HG02973 (cell line): ENCODE measurements at regions not wholly inside any gene's neighbourhood (a gene's known extent, or its start where the extent isn't known, plus 50 kb on each side); places are given as distances from the start of the nearest gene placed in this dataset.

Experiments
- ATAC-seq: cut with Tn5 transposase; IDR thresholded peaks from one replicate; pipeline ENCODE4 v1.9.1; 2021; ENCODE audit warnings: moderate library complexity; ENCODE audit not compliant: unreplicated experiment

DNA sequence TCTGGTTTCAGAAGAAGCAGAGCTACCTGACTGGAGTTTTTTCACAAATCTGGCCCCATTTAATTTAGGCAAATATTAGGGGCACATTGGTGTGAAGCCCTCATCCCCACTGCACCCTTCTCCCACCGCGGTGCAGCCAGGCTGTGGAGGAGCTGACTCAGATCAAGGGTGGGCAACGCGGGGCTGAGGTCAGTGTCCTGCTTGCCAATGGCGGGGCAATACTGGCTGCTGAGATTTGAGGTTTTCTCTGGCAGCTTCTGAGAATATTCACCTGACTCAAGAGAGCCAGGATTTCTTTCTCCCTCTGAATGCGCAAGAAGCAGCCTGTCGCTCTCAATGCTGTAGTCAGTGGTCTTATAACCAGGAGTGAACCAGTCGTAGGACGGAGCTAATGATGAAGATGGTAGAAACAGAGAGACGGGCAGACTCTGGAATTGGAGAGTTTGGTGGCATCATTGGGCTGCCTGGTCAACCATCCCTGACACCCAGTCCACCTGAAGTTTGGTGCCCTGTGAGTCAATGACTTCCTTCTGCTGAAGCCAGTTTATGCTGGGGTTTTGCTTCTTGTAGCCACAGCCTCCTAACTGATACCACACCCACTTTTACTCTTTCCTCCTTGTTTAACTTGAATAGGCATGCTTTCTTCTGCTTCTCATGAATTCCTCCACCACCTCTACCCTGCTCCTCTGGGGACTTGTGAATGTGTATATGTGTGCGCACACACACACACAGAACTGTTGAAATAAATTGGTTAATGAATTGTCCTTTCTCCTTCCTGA is 123.7 kb upstream of the CTBP2 start:
- no peak for ATAC-seq

- no peak for ATAC-seq
Observed at GRCh38 chr10:125283191-125283835, 123.0 kb upstream of the CTBP2 start.

GRCh38 chr10:125281091-125281490 is 120.7 kb upstream of the CTBP2 start:
- no peak for ATAC-seq

GRCh38 chr10:125276133-125276532 is 115.8 kb upstream of the CTBP2 start:
- no peak for ATAC-seq

GRCh38 chr10:125274961-125275360 is 114.6 kb upstream of the CTBP2 start:
- ATAC-seq, result no peak

GRCh38 chr10:125273023-125273422 is 112.7 kb upstream of the CTBP2 start:
- no peak for ATAC-seq

DNA sequence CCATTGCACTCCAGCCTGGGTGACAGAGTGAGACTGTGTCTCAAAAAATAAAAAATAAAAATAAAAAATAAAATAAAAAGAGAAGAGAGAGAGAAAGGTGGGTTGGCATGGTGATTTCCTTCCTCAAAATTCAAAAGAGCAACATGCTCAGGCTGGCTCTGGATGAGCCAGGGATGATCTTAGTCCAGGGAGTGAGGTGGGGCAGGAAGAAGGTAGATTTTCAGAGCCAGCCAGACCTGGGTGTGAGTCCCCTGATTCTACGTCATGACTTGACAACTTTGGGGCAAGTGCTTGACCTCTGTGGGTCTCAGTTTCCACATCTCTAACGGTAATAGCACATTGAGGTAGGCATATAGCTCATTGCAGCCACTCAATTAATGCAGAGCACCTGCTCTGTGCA is 109.4 kb upstream of the CTBP2 start:
- no peak for ATAC-seq

DNA sequence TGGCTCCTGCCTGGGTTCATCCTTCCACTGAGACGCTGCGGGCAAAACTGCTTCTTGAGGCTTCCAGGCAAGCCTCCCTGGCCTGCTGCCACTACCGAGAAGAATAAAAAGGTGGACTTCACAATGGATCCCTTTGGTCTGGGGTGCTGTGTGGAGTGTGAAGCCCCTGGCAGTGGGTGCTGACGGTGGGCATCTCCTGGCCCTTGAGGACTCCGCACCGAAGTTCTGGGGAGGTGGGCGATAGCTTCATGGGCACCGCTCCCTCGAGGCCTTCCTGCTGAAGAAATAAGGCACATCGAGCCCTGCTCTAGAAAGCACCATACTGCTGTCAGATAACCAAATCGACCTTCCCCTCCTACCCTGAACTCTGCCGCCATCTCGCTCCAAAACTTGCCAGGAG is 106.6 kb upstream of the CTBP2 start:
- ATAC-seq, result no peak

DNA sequence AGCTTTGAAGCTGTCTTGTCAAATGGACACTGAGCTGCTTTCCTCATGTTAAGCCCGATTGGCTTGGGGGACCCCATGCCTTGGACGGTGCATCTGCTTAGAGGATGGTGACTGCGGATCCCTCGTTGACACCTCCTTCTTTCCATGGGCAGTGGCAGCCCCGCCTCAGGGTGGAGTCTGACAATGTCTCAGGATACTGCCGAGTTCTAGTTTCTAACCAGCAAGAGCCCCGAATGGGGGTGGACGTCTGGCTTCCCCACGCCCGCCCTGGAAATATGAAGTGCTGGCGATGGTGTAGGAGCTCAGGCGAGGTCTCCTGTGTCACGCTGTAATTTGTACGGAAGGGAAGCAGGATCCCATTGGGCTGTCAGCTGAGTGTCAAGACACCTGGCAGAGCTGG is 106.2 kb upstream of the CTBP2 start:
- ATAC-seq, result no peak

DNA sequence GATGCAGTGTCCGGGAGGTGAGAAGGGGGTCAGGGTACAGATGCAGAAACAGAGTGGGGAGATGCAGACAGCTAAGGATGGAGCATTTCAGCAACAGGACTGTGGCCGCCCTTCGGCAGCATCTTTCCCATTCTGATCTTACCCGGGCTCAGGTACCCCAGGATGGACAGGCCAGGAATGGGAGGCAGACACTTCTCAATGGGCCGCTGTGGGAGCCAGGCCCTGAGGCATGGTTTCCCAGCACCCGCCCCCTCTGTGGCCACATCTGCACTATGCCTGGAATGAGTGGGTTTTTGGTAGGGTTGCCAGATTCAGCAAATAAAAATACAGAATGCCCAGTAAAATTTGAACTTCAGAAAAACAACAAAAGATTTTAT is 105.2 kb upstream of the CTBP2 start:
- ATAC-seq, result no peak

- no peak for ATAC-seq
Observed at GRCh38 chr10:125264757-125265578, 104.6 kb upstream of the CTBP2 start.

GRCh38 chr10:125264091-125264490 is 103.7 kb upstream of the CTBP2 start:
- no peak for ATAC-seq

- ATAC-seq, result no peak
Observed at GRCh38 chr10:125263551-125263950, 103.2 kb upstream of the CTBP2 start.

GRCh38 chr10:125262920-125263319 is 102.6 kb upstream of the CTBP2 start:
- no peak for ATAC-seq

DNA sequence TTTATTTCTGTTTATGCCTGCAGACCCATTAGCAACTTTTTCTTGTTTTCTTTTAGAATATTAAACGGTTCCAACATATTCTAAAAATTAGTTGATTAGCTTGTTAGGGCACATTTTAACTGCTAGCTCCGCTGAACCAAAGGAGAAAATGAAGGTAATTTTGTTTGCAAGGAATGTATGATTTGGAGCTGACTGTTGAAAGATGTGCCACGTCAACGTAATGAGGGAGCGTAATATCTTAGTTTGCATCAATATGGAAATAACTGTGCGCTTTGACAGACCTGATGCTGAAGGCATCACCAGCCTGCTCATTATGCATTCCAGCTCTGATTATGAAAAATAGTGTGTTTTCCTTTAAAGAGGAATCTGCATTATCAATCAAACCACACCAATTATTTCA is 102.0 kb upstream of the CTBP2 start:
- ATAC-seq, result no peak

GRCh38 chr10:125261491-125262186 is 101.3 kb upstream of the CTBP2 start:
- ATAC-seq, result no peak

DNA sequence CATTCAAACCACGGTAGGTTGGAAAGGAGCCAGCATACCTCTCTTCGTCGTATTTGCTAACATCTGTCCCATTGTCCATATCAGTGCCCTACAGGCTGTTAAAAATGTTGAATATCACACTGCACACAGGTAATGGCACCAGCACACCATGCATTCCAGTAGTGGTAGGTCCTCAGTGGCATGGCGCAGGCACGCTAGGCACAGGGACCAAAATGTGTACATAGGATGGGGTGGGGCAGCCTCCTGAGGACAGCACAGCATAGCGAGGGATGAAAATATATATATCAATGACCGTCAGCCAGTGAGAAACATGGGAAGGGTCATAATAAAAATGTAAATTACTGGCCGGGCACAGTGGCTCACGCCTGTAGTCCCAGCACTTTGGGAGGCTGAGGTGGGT is 99.9 kb upstream of the CTBP2 start:
- no peak for ATAC-seq

DNA sequence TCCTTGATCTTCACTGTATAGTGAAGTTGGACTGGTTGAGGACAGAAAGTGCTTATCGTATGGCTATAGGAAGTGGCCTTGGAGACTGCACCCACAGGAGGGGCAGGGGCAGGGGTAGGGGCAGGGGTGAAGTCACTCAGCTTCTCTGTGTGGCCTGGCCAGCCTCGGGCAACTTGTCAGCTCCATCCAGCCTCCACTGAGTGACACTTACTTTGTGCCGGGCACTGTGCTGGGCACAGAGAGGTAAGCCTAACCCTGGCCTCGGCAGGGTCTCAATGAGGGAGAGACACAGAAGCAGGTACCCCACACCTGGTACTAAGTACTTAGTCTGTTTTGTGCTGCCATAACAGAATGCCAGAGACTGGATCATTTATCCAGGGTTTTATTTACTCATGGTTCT is 99.3 kb upstream of the CTBP2 start:
- ATAC-seq, result no peak

DNA sequence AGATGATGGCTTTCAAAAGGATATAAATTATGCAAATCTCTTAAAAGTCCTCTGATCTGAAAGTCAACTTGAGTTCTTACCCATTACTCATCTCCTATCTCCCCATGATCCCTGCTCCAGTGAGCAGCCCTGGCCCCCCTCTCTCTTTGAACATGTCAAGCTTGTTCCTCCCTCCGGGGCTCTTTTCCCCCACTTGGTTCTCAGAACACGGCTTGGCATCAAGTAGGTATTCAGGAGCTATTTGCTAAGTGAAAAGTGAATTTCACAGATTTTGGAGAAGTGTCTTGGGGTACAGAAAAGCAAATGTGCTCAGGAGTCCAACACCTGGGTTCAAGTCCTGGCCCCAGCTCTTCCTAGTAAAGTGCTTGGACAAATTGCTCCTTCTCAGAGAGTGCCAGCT is 98.3 kb upstream of the CTBP2 start:
- ATAC-seq, result no peak

DNA sequence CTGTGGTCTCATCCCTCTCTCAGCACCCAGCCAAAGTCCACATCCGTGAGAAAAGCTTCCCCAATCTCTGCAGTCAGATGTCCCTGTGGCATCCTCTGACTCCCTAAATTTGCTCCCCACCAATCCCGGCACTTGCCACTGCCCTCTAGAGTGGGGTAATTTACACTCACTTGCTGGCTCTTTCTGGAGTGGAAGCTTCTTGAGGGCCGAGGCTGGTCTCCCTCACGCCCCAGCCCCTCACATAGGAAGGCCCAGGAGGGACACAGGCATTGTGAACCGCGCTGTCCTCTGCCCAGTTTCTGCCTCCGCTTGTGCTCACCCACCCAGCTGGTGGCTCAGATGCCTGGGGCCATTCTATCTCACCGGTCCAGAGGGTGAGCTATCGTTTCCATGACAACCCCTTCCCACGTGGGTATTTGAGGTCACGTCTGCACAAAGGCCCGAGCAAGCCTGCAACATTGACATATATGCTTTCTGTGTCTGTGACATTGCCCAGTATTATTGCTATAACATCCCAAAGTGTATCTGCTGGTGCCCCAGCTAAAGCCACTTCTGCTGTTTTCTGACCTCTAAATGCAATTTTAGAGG is 97.3 kb upstream of the CTBP2 start:
- no peak for ATAC-seq

GRCh38 chr10:125256026-125256425 is 95.7 kb upstream of the CTBP2 start:
- ATAC-seq, result no peak
